Stimulated activated CD8-positive, alpha-beta memory T cell treated with anti-CD3 and anti-CD28 coated beads, Interleukin-2, amount 100 ng/mL, for 1 hour (primary cell): ENCODE measurements at regions not wholly inside any gene's neighbourhood (a gene's known extent, or its start where the extent isn't known, plus 50 kb on each side); places are given as distances from the start of the nearest gene placed in this dataset.

Experiments used
- DNase-seq, 2 donors: peaks; one replicate each; pipeline ENCODE4 v3.0.0-alpha.2; 2020; ENCODE audit warnings: low read depth in 2 of 2

GRCh38 chr9:79196606-79197005 lies 375.2 kb upstream of the TLE4 start:
- no peak for DNase-seq

GRCh38 chr9:79200336-79200735 lies 371.4 kb upstream of the TLE4 start:
- DNase-seq = no peak

GRCh38 chr9:79201636-79202035 lies 370.1 kb upstream of the TLE4 start:
- no peak for DNase-seq

GRCh38 chr9:79208791-79209396 lies 362.9 kb upstream of the TLE4 start:
- DNase-seq = no peak

- DNase-seq = no peak
Measured at GRCh38 chr9:79210541-79211243, 361.1 kb upstream of the TLE4 start.

- no peak for DNase-seq
Measured at GRCh38 chr9:79213417-79214125, 358.2 kb upstream of the TLE4 start.

- no peak for DNase-seq
Measured at GRCh38 chr9:79215821-79216220, 355.9 kb upstream of the TLE4 start.

GRCh38 chr9:79220251-79220650 lies 351.5 kb upstream of the TLE4 start:
- DNase-seq = no peak

- DNase-seq = no peak
Measured at GRCh38 chr9:79220666-79221065, 351.1 kb upstream of the TLE4 start.

- DNase-seq = no peak
Measured at GRCh38 chr9:79221084-79221483, 350.7 kb upstream of the TLE4 start.

GRCh38 chr9:79222483-79222882 lies 349.3 kb upstream of the TLE4 start:
- DNase-seq = no peak

GRCh38 chr9:79224672-79225433 lies 346.9 kb upstream of the TLE4 start:
- no peak for DNase-seq

GRCh38 chr9:79233542-79233941 lies 338.2 kb upstream of the TLE4 start:
- DNase-seq = no peak

- no peak for DNase-seq
Measured at GRCh38 chr9:79236466-79236865, 335.3 kb upstream of the TLE4 start.

- no peak for DNase-seq
Measured at GRCh38 chr9:79237861-79238260, 333.9 kb upstream of the TLE4 start.

- DNase-seq = no peak
Measured at GRCh38 chr9:79240774-79241173, 331.0 kb upstream of the TLE4 start.

- DNase-seq = no peak
Measured at GRCh38 chr9:79242489-79242888, 329.3 kb upstream of the TLE4 start.

GRCh38 chr9:79246170-79246569 lies 325.6 kb upstream of the TLE4 start:
- no peak for DNase-seq

- DNase-seq = no peak
Measured at GRCh38 chr9:79247021-79247420, 324.7 kb upstream of the TLE4 start.

- no peak for DNase-seq
Measured at GRCh38 chr9:79250806-79251205, 321.0 kb upstream of the TLE4 start.

GRCh38 chr9:79254900-79255650 lies 316.7 kb upstream of the TLE4 start:
- DNase-seq = no peak
